ENCODE measurements at regions not wholly inside any gene's neighbourhood (a gene's known extent, or its start where the extent isn't known, plus 50 kb on each side); places are given as distances from the start of the nearest gene placed in this dataset.
"Not testable (repeated sequence)": the region's sequence is repeated elsewhere in the genome, so short reads cannot be mapped to it uniquely, and the experiment has no call there.

- DNase-seq: peak in 1 of 2 donors; percentile 7
Measured at GRCh38 chr2:145800151-145801091, 1280.5 kb upstream of the ZEB2 start.

GRCh38 chr2:145799595-145800108 lies 1279.7 kb upstream of the ZEB2 start:
- no peak for DNase-seq

GRCh38 chr2:145798419-145798818 lies 1278.5 kb upstream of the ZEB2 start:
- DNase-seq: no peak

- no peak for DNase-seq
Measured at GRCh38 chr2:145797692-145798091, 1277.8 kb upstream of the ZEB2 start.

GRCh38 chr2:145792745-145793144 lies 1272.8 kb upstream of the ZEB2 start:
- no peak for DNase-seq

GRCh38 chr2:145789636-145790035 lies 1269.7 kb upstream of the ZEB2 start:
- DNase-seq: no peak

- not testable (repeated sequence) for DNase-seq
Measured at GRCh38 chr2:145787597-145788361, 1267.9 kb upstream of the ZEB2 start.

- DNase-seq: not testable (repeated sequence)
Measured at GRCh38 chr2:145782607-145783006, 1262.7 kb upstream of the ZEB2 start.

GRCh38 chr2:145777914-145778313 lies 1258.0 kb upstream of the ZEB2 start:
- no peak for DNase-seq

- peak in 1 of 2 donors; percentile 37 for DNase-seq
Measured at GRCh38 chr2:145777297-145777696, 1257.4 kb upstream of the ZEB2 start.

- DNase-seq: no peak
Measured at GRCh38 chr2:145775591-145775990, 1255.7 kb upstream of the ZEB2 start.

GRCh38 chr2:145771525-145771924 lies 1251.6 kb upstream of the ZEB2 start:
- peak in 1 of 2 donors; percentile 32 for DNase-seq

- DNase-seq: no peak
Measured at GRCh38 chr2:145769011-145769716, 1249.2 kb upstream of the ZEB2 start.

- no peak for DNase-seq
Measured at GRCh38 chr2:145765874-145766273, 1246.0 kb upstream of the ZEB2 start.

- no peak for DNase-seq
Measured at GRCh38 chr2:145764631-145765030, 1244.7 kb upstream of the ZEB2 start.

- no peak for DNase-seq
Measured at GRCh38 chr2:145760781-145761649, 1241.1 kb upstream of the ZEB2 start.

GRCh38 chr2:145759228-145759915 lies 1239.5 kb upstream of the ZEB2 start:
- no peak for DNase-seq

GRCh38 chr2:145757503-145758246 lies 1237.8 kb upstream of the ZEB2 start:
- DNase-seq: peak; percentile 52 to 63

GRCh38 chr2:145755019-145755837 lies 1235.3 kb upstream of the ZEB2 start:
- no peak for DNase-seq

- DNase-seq: no peak
Measured at GRCh38 chr2:145753966-145754365, 1234.0 kb upstream of the ZEB2 start.
